Vagina (tissue), 2 donors: ENCODE measurements at regions not wholly inside any gene's neighbourhood (a gene's known extent, or its start where the extent isn't known, plus 50 kb on each side); places are given as distances from the start of the nearest gene placed in this dataset.

ENCODE experiments used
- DNase-seq, 2 donors: peaks; one replicate each; pipeline ENCODE4 v3.0.0-alpha.2; 2017; ENCODE audit errors: extremely low spot score in 2 of 2
- H3K27ac ChIP-seq: fragments of 200-600 bp; sonication (generic); one replicate; pipeline ENCODE4 v1.5.1; 2019
- H3K27me3 ChIP-seq: fragments of 200-600 bp; sonication (generic); one replicate; pipeline ENCODE4 v1.5.1; 2019
- H3K36me3 ChIP-seq, 2 donors: fragments of 200-600 bp; sonication (generic); one replicate each; pipeline ENCODE4 v1.5.1; 2017 to 2019
- H3K4me1 ChIP-seq: fragments of 200-600 bp; sonication (generic); one replicate; pipeline ENCODE4 v1.5.1; 2019
- H3K4me3 ChIP-seq, 2 donors: fragments of 200-600 bp; sonication (generic); 1 replicate in 1 of 2; 2 replicates in 1 of 2; pipeline ENCODE4 v1.5.1; 2016 to 2019
- H3K9me3 ChIP-seq: fragments of 200-600 bp; sonication (generic); one replicate; pipeline ENCODE4 v1.5.1; 2019
- CTCF ChIP-seq, 3 experiments: fragments of 450-650 bp in 2 of 3; fragments of 200-600 bp in 1 of 3; sonication (generic) in 1 of 3; IDR thresholded peaks; one replicate each; pipeline ENCODE4 v1.5.1; 2017 to 2019; ENCODE audit warnings: antibody characterized with exemption in 3 of 3, mild to moderate bottlenecking in 2 of 3, moderate library complexity in 2 of 3
- POLR2A ChIP-seq, 2 donors: fragments of 450-650 bp; IDR thresholded peaks; one replicate each; pipeline ENCODE4 v1.6.1; 2017; ENCODE audit warnings: antibody characterized with exemption in 2 of 2, mild to moderate bottlenecking in 2 of 2, moderate library complexity in 2 of 2
- POLR2AphosphoS5 ChIP-seq, 2 donors: sonication (generic); formaldehyde crosslinking; IDR thresholded peaks; one replicate each; pipeline ENCODE4 v1.9.0; 2017; ENCODE audit warnings: antibody characterized with exemption in 2 of 2, mild to moderate bottlenecking in 2 of 2, low read depth in 1 of 2; ENCODE audit not compliant: insufficient read depth in 1 of 2
- intact Hi-C: fragments of 100-400 bp; cut with DNase I; formaldehyde crosslinking; loops from one replicate; pipeline ENCODE4 v1.15.1; 2023

DNA sequence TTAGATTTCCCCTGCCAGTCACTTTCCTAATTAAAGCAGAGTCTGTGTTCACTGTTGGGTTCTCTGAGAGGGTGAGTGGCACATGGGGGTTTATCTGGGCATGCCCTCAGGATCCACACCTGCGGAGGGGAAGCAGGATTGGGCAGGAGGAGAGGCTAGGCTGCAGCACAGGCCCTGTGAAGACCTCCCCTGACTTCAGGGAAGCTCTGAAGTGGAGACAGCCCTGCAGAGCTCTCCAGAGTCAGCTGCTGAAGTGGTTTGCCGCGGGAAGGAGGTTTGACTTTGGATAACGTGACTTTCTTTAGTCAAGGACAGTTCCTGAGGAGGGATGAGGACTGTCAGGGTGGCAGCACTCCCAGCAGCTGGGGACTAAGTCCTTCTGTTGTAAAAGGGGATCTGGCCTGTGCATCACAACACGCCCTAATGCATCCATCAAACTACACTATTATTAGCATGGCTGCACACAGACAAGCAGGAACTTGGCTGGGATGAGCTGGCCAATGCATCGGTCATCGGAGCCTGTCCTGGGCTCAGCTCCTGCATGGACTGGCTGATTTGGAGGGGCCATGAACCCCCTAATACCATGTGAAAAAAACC lies 50.9 kb upstream of the LEP start:
- no peaks in the 10 kb centered on the region for H3K27me3 ChIP-seq
- no peaks in the 10 kb centered on the region for H3K9me3 ChIP-seq
- no peak overlapping the region for H3K27ac ChIP-seq
- H3K4me3 ChIP-seq, result no peak overlapping the region
- intact Hi-C loops, result no loop called here
- TF ChIP-seq POLR2A (IDR thresholded peaks at IDR 0.05) (no peak), POLR2AphosphoS5 (IDR thresholded peaks at IDR 0.05; ENCODE audit: insufficient read depth in 1 of 2, low read depth in 1 of 2) (no peak), CTCF (IDR thresholded peaks at IDR 0.05) (no peak)
- no peaks in the 10 kb centered on the region for H3K4me1 ChIP-seq
- DNase-seq, result no peak
- no peaks in the 10 kb centered on the region for H3K36me3 ChIP-seq

GRCh38 chr7:128191136-128191844 lies 49.8 kb upstream of the LEP start:
- H3K9me3 ChIP-seq, result no peaks in the 10 kb centered on the region
- no peak for DNase-seq

More at GRCh38 chr7:128191136-128191844, 49.8 kb upstream of the LEP start:
- Histone ChIP-seq H3K36me3 (no peaks in the 10 kb centered on the region), H3K4me1 (no peaks in the 10 kb centered on the region), H3K27me3 (no peaks in the 10 kb centered on the region), H3K27ac (no peak overlapping the region), H3K4me3 (no peak overlapping the region)
- no peak for TF ChIP-seq POLR2A (IDR thresholded peaks at IDR 0.05)
- TF ChIP-seq CTCF (IDR thresholded peaks at IDR 0.05), result no peak
- TF ChIP-seq POLR2AphosphoS5 (IDR thresholded peaks at IDR 0.05; ENCODE audit: insufficient read depth in 1 of 2, low read depth in 1 of 2), result no peak
- intact Hi-C loops, result no loop called here
